ENCODE measurements at regions not wholly inside any gene's neighbourhood (a gene's known extent, or its start where the extent isn't known, plus 50 kb on each side); places are given as distances from the start of the nearest gene placed in this dataset.

GRCh38 chr4:35229021-35229420, 1015.3 kb downstream of the ARAP2 start:
- DNase-seq (ENCODE audit: low read depth), result peak; percentile 3

- DNase-seq (ENCODE audit: low read depth), result no peak
Observed at GRCh38 chr4:35237924-35238323, 1006.4 kb downstream of the ARAP2 start.

GRCh38 chr4:35238793-35239192, 1005.5 kb downstream of the ARAP2 start:
- DNase-seq (ENCODE audit: low read depth), result no peak

- DNase-seq (ENCODE audit: low read depth), result no peak
Observed at GRCh38 chr4:35246493-35246892, 997.8 kb downstream of the ARAP2 start.

- DNase-seq (ENCODE audit: low read depth), result no peak
Observed at GRCh38 chr4:35247047-35247446, 997.3 kb downstream of the ARAP2 start.

- no peak for DNase-seq (ENCODE audit: low read depth)
Observed at GRCh38 chr4:35250331-35250730, 994.0 kb downstream of the ARAP2 start.

- peak; percentile 69 for DNase-seq (ENCODE audit: low read depth)
Observed at GRCh38 chr4:35250761-35251160, 993.6 kb downstream of the ARAP2 start.

- DNase-seq (ENCODE audit: low read depth), result no peak
Observed at GRCh38 chr4:35252071-35252470, 992.2 kb downstream of the ARAP2 start.

- DNase-seq (ENCODE audit: low read depth), result peak; percentile 59
Observed at GRCh38 chr4:35252866-35253265, 991.4 kb downstream of the ARAP2 start.

GRCh38 chr4:35253331-35253730, 991.0 kb downstream of the ARAP2 start:
- no peak for DNase-seq (ENCODE audit: low read depth)

- no peak for DNase-seq (ENCODE audit: low read depth)
Observed at GRCh38 chr4:35286434-35286833, 957.9 kb downstream of the ARAP2 start.

GRCh38 chr4:35300996-35301774, 943.1 kb downstream of the ARAP2 start:
- no peak for DNase-seq (ENCODE audit: low read depth)

- DNase-seq (ENCODE audit: low read depth), result no peak
Observed at GRCh38 chr4:35315419-35315818, 928.9 kb downstream of the ARAP2 start.

GRCh38 chr4:35325908-35326453, 918.3 kb downstream of the ARAP2 start:
- peak; percentile 2 for DNase-seq (ENCODE audit: low read depth)

GRCh38 chr4:35342833-35343232, 901.5 kb downstream of the ARAP2 start:
- no peak for DNase-seq (ENCODE audit: low read depth)

- no peak for DNase-seq (ENCODE audit: low read depth)
Observed at GRCh38 chr4:35347276-35347675, 897.0 kb downstream of the ARAP2 start.

GRCh38 chr4:35358001-35358584, 886.2 kb downstream of the ARAP2 start:
- DNase-seq (ENCODE audit: low read depth), result peak; percentile 87

- no peak for DNase-seq (ENCODE audit: low read depth)
Observed at GRCh38 chr4:35364321-35364870, 879.9 kb downstream of the ARAP2 start.

GRCh38 chr4:35365186-35365585, 879.1 kb downstream of the ARAP2 start:
- DNase-seq (ENCODE audit: low read depth), result peak; percentile 13

GRCh38 chr4:35399912-35400311, 844.4 kb downstream of the ARAP2 start:
- peak; percentile 4 for DNase-seq (ENCODE audit: low read depth)

GRCh38 chr4:35423104-35423503, 821.2 kb downstream of the ARAP2 start:
- no peak for DNase-seq (ENCODE audit: low read depth)

- DNase-seq (ENCODE audit: low read depth), result no peak
Observed at GRCh38 chr4:35447474-35447873, 796.8 kb downstream of the ARAP2 start.

GRCh38 chr4:35459045-35459444, 785.3 kb downstream of the ARAP2 start:
- no peak for DNase-seq (ENCODE audit: low read depth)
